GM23338 (cell line): ENCODE measurements at regions not wholly inside any gene's neighbourhood (a gene's known extent, or its start where the extent isn't known, plus 50 kb on each side); places are given as distances from the start of the nearest gene placed in this dataset.

Experiments used
- ATAC-seq: fragments of 200-7000 bp; cut with Tn5 transposase; 3 replicates; pipeline ENCODE4 v1.9.1; 2020
- DNase-seq: peaks from one replicate; pipeline ENCODE4 v3.0.0-alpha.2; 2015; ENCODE audit warnings: low spot score
- H2AFZ ChIP-seq: fragments of 200-600 bp; sonication (generic); 2 replicates; pipeline ENCODE4 v1.8.0; 2016; ENCODE audit warnings: antibody characterized with exemption, mild to moderate bottlenecking, moderate library complexity
- H3F3A ChIP-seq: fragments of 200-600 bp; sonication (generic); replicated peaks from 2 replicates; pipeline ENCODE4 v1.8.0; 2017; ENCODE audit warnings: antibody characterized with exemption, mixed run types, low read depth
- H3K27ac ChIP-seq: fragments of 200-600 bp; sonication (generic); 2 replicates; pipeline ENCODE4 v1.6.1; 2016; ENCODE audit warnings: low read depth
- H3K27me3 ChIP-seq: fragments of 200-600 bp; sonication (generic); 2 replicates; pipeline ENCODE4 v1.8.0; 2016; ENCODE audit warnings: mild to moderate bottlenecking, mixed run types, moderate library complexity; ENCODE audit not compliant: insufficient read depth
- H3K36me3 ChIP-seq: fragments of 200-600 bp; sonication (generic); 2 replicates; pipeline ENCODE4 v1.8.0; 2016; ENCODE audit warnings: mild to moderate bottlenecking; ENCODE audit not compliant: insufficient read depth
- H3K4me1 ChIP-seq: fragments of 200-600 bp; sonication (generic); 2 replicates; pipeline ENCODE4 v1.8.0; 2016; ENCODE audit warnings: mild to moderate bottlenecking, moderate library complexity; ENCODE audit not compliant: insufficient read depth
- H3K4me2 ChIP-seq: fragments of 200-600 bp; sonication (generic); 2 replicates; pipeline ENCODE4 v1.7.1; 2017; ENCODE audit warnings: mixed run types
- H3K4me3 ChIP-seq: fragments of 200-600 bp; sonication (generic); 2 replicates; pipeline ENCODE4 v1.6.1; 2016; ENCODE audit warnings: mixed run types
- H3K79me2 ChIP-seq: fragments of 200-600 bp; sonication (generic); replicated peaks from 2 replicates; pipeline ENCODE4 v1.8.0; 2017; ENCODE audit warnings: mild to moderate bottlenecking; ENCODE audit not compliant: insufficient read depth
- H3K9me2 ChIP-seq: fragments of 200-600 bp; sonication (generic); 2 replicates; pipeline ENCODE4 v1.8.0; 2017; ENCODE audit not compliant: insufficient read depth
- H4K20me1 ChIP-seq: fragments of 200-600 bp; sonication (generic); replicated peaks from 2 replicates; pipeline ENCODE4 v1.8.0; 2017; ENCODE audit warnings: mild to moderate bottlenecking; ENCODE audit not compliant: insufficient read depth
- H3K27ac Mint-ChIP-seq: 2 replicates; pipeline ENCODE4 v1.8.0; 2020; ENCODE audit warnings: inconsistent platforms, mild to moderate bottlenecking, moderate library complexity, mixed read lengths
- H3K27me3 Mint-ChIP-seq: 3 replicates; pipeline ENCODE4 v1.8.0; 2022; ENCODE audit warnings: low read depth, mild to moderate bottlenecking, moderate library complexity, mixed read lengths, inconsistent platforms; ENCODE audit not compliant: insufficient read depth, poor library complexity
- H3K36me3 Mint-ChIP-seq: 3 replicates; pipeline ENCODE4 v1.8.0; 2021; ENCODE audit warnings: low read depth, mild to moderate bottlenecking, inconsistent platforms, moderate library complexity, mixed read lengths
- H3K4me1 Mint-ChIP-seq: 3 replicates; pipeline ENCODE4 v1.8.0; 2020; ENCODE audit warnings: mild to moderate bottlenecking, inconsistent platforms, mixed read lengths
- H3K4me3 Mint-ChIP-seq: 3 replicates; pipeline ENCODE4 v1.8.0; 2021; ENCODE audit warnings: moderate library complexity, mild to moderate bottlenecking, inconsistent platforms, mixed read lengths
- H3K9me3 Mint-ChIP-seq: 3 replicates; pipeline ENCODE4 v1.8.0; 2020; ENCODE audit warnings: moderate library complexity, mild to moderate bottlenecking, inconsistent platforms, mixed read lengths
- CREB1 ChIP-seq: fragments of 250-450 bp; sonication (Bioruptor Pico); IDR thresholded peaks from 2 replicates; pipeline ENCODE4 v1.5.0; 2020; ENCODE audit warnings: low read depth, mild to moderate bottlenecking, moderate library complexity
- EZH2 ChIP-seq: fragments of 200-600 bp; sonication (generic); IDR thresholded peaks from one replicate; pipeline ENCODE4 v1.8.0; 2017; ENCODE audit warnings: antibody characterized with exemption, mild to moderate bottlenecking, low read depth; ENCODE audit not compliant: unreplicated experiment
- EZH2phosphoT487 ChIP-seq: fragments of 200-600 bp; sonication (generic); IDR thresholded peaks from one replicate; pipeline ENCODE4 v1.8.1; 2018; ENCODE audit warnings: antibody characterized with exemption; ENCODE audit not compliant: unreplicated experiment
- JUNB ChIP-seq: IDR thresholded peaks from one replicate; pipeline ENCODE4 v1.6.1; 2016; ENCODE audit warnings: antibody characterized with exemption; ENCODE audit not compliant: unreplicated experiment
- NANOG ChIP-seq: IDR thresholded peaks from 2 replicates; pipeline ENCODE4 v1.6.1; 2016; ENCODE audit warnings: antibody characterized with exemption, borderline replicate concordance
- POLR2AphosphoS5 ChIP-seq: IDR thresholded peaks from 2 replicates; pipeline ENCODE4 v1.6.1; 2016; ENCODE audit warnings: antibody characterized with exemption, low read depth
- STAT1 ChIP-seq: IDR thresholded peaks from one replicate; pipeline ENCODE4 v1.6.1; 2016; ENCODE audit warnings: antibody characterized with exemption; ENCODE audit not compliant: unreplicated experiment
- ZNF114 ChIP-seq: fragments of 250-450 bp; sonication (Bioruptor Pico); IDR thresholded peaks from 2 replicates; pipeline ENCODE4 v1.5.0; 2020; ENCODE audit warnings: mild to moderate bottlenecking, moderate library complexity
- ZNF331 ChIP-seq: fragments of 250-450 bp; sonication (Bioruptor Pico); IDR thresholded peaks from 2 replicates; pipeline ENCODE4 v1.5.0; 2020; ENCODE audit warnings: low read depth, mild to moderate bottlenecking, moderate library complexity
- TF ChIP-seq, protein P1 (sequence below): IDR thresholded peaks from 2 replicates; pipeline ENCODE4 v1.6.1; 2016; ENCODE audit warnings: antibody characterized with exemption
- TF ChIP-seq, protein P2 (sequence below): fragments of 250-450 bp; sonication (Bioruptor Pico); IDR thresholded peaks from 2 replicates; pipeline ENCODE4 v1.5.0; 2020; ENCODE audit warnings: mild to moderate bottlenecking, moderate library complexity
- TF ChIP-seq, protein P3 (sequence below): IDR thresholded peaks from one replicate; pipeline ENCODE4 v1.6.1; 2018; ENCODE audit warnings: antibody characterized with exemption; ENCODE audit not compliant: unreplicated experiment
- TF ChIP-seq, protein P4 (sequence below), 2 experiments: fragments of 200-600 bp in 1 of 2; sonication (generic) in 1 of 2; conservative IDR thresholded peaks; 2 replicates each; pipeline versions ENCODE4 v1.5.1 to v1.6.1; 2016 to 2017; ENCODE audit warnings: antibody characterized with exemption in 2 of 2, low read depth in 2 of 2, mild to moderate bottlenecking in 2 of 2, moderate library complexity in 1 of 2

GRCh38 chr11:28621753-28622152 is 513.6 kb downstream of the METTL15 start:
- no peak overlapping the region for H3K4me3 Mint-ChIP-seq
- Histone ChIP-seq H3K4me3 (no peak overlapping the region), H3K79me2 (no peaks in the 10 kb centered on the region), H3K9me2 (peaks cover 7% of the 10 kb centered on the region; the same call in 1 of the 2 replicates), H3K27me3 (no peaks in the 10 kb centered on the region), H4K20me1 (no peaks in the 10 kb centered on the region), H3K4me2 (no peak overlapping the region), H3F3A (no peaks in the 10 kb centered on the region), H3K4me1 (0 out of 2 replicates have a peak, but pooled peaks cover 11% of the 10 kb centered on the region), H2AFZ (peak overlapping the region; percentile 47), H3K36me3 (no peaks in the 10 kb centered on the region), H3K27ac (no peak overlapping the region)
- H3K36me3 Mint-ChIP-seq = no peaks in the 10 kb centered on the region
- H3K27me3 Mint-ChIP-seq = peaks cover 2% of the 10 kb centered on the region
- no peaks in the 10 kb centered on the region for H3K9me3 Mint-ChIP-seq
- H3K27ac Mint-ChIP-seq = no peak overlapping the region
- DNase-seq (no peak), ATAC-seq (no peak)
- peaks cover 8% of the 10 kb centered on the region; the same call in 2 of the 3 replicates for H3K4me1 Mint-ChIP-seq
- TF ChIP-seq STAT1 (no peak), ZNF331 (no peak), EZH2phosphoT487 (no peak), POLR2AphosphoS5 (no peak), EZH2 (no peak), NANOG (no peak), JUNB (no peak), ZNF114 (CRISPR knock-in tag) (no peak), CREB1 (CRISPR knock-in tag) (no peak)
- TF ChIP-seq, protein P1, sequence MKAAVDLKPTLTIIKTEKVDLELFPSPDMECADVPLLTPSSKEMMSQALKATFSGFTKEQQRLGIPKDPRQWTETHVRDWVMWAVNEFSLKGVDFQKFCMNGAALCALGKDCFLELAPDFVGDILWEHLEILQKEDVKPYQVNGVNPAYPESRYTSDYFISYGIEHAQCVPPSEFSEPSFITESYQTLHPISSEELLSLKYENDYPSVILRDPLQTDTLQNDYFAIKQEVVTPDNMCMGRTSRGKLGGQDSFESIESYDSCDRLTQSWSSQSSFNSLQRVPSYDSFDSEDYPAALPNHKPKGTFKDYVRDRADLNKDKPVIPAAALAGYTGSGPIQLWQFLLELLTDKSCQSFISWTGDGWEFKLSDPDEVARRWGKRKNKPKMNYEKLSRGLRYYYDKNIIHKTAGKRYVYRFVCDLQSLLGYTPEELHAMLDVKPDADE = no peak
- TF ChIP-seq, protein P2, sequence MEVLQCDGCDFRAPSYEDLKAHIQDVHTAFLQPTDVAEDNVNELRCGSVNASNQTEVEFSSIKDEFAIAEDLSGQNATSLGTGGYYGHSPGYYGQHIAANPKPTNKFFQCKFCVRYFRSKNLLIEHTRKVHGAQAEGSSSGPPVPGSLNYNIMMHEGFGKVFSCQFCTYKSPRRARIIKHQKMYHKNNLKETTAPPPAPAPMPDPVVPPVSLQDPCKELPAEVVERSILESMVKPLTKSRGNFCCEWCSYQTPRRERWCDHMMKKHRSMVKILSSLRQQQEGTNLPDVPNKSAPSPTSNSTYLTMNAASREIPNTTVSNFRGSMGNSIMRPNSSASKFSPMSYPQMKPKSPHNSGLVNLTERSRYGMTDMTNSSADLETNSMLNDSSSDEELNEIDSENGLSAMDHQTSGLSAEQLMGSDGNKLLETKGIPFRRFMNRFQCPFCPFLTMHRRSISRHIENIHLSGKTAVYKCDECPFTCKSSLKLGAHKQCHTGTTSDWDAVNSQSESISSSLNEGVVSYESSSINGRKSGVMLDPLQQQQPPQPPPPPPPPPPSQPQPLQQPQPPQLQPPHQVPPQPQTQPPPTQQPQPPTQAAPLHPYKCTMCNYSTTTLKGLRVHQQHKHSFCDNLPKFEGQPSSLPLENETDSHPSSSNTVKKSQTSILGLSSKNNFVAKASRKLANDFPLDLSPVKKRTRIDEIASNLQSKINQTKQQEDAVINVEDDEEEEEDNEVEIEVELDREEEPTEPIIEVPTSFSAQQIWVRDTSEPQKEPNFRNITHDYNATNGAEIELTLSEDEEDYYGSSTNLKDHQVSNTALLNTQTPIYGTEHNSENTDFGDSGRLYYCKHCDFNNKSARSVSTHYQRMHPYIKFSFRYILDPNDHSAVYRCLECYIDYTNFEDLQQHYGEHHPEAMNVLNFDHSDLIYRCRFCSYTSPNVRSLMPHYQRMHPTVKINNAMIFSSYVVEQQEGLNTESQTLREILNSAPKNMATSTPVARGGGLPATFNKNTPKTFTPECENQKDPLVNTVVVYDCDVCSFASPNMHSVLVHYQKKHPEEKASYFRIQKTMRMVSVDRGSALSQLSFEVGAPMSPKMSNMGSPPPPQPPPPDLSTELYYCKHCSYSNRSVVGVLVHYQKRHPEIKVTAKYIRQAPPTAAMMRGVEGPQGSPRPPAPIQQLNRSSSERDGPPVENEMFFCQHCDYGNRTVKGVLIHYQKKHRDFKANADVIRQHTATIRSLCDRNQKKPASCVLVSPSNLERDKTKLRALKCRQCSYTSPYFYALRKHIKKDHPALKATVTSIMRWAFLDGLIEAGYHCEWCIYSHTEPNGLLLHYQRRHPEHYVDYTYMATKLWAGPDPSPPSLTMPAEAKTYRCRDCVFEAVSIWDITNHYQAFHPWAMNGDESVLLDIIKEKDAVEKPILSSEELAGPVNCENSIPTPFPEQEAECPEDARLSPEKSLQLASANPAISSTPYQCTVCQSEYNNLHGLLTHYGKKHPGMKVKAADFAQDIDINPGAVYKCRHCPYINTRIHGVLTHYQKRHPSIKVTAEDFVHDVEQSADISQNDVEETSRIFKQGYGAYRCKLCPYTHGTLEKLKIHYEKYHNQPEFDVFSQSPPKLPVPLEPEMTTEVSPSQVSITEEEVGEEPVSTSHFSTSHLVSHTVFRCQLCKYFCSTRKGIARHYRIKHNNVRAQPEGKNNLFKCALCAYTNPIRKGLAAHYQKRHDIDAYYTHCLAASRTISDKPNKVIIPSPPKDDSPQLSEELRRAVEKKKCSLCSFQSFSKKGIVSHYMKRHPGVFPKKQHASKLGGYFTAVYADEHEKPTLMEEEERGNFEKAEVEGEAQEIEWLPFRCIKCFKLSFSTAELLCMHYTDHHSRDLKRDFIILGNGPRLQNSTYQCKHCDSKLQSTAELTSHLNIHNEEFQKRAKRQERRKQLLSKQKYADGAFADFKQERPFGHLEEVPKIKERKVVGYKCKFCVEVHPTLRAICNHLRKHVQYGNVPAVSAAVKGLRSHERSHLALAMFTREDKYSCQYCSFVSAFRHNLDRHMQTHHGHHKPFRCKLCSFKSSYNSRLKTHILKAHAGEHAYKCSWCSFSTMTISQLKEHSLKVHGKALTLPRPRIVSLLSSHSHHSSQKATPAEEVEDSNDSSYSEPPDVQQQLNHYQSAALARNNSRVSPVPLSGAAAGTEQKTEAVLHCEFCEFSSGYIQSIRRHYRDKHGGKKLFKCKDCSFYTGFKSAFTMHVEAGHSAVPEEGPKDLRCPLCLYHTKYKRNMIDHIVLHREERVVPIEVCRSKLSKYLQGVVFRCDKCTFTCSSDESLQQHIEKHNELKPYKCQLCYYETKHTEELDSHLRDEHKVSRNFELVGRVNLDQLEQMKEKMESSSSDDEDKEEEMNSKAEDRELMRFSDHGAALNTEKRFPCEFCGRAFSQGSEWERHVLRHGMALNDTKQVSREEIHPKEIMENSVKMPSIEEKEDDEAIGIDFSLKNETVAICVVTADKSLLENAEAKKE = no peak
- TF ChIP-seq, protein P3, sequence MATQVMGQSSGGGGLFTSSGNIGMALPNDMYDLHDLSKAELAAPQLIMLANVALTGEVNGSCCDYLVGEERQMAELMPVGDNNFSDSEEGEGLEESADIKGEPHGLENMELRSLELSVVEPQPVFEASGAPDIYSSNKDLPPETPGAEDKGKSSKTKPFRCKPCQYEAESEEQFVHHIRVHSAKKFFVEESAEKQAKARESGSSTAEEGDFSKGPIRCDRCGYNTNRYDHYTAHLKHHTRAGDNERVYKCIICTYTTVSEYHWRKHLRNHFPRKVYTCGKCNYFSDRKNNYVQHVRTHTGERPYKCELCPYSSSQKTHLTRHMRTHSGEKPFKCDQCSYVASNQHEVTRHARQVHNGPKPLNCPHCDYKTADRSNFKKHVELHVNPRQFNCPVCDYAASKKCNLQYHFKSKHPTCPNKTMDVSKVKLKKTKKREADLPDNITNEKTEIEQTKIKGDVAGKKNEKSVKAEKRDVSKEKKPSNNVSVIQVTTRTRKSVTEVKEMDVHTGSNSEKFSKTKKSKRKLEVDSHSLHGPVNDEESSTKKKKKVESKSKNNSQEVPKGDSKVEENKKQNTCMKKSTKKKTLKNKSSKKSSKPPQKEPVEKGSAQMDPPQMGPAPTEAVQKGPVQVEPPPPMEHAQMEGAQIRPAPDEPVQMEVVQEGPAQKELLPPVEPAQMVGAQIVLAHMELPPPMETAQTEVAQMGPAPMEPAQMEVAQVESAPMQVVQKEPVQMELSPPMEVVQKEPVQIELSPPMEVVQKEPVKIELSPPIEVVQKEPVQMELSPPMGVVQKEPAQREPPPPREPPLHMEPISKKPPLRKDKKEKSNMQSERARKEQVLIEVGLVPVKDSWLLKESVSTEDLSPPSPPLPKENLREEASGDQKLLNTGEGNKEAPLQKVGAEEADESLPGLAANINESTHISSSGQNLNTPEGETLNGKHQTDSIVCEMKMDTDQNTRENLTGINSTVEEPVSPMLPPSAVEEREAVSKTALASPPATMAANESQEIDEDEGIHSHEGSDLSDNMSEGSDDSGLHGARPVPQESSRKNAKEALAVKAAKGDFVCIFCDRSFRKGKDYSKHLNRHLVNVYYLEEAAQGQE = no peak
- TF ChIP-seq, protein P4, sequence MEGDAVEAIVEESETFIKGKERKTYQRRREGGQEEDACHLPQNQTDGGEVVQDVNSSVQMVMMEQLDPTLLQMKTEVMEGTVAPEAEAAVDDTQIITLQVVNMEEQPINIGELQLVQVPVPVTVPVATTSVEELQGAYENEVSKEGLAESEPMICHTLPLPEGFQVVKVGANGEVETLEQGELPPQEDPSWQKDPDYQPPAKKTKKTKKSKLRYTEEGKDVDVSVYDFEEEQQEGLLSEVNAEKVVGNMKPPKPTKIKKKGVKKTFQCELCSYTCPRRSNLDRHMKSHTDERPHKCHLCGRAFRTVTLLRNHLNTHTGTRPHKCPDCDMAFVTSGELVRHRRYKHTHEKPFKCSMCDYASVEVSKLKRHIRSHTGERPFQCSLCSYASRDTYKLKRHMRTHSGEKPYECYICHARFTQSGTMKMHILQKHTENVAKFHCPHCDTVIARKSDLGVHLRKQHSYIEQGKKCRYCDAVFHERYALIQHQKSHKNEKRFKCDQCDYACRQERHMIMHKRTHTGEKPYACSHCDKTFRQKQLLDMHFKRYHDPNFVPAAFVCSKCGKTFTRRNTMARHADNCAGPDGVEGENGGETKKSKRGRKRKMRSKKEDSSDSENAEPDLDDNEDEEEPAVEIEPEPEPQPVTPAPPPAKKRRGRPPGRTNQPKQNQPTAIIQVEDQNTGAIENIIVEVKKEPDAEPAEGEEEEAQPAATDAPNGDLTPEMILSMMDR (conservative IDR thresholded peaks at IDR 0.05; ENCODE audit: low read depth in 2 of 2) = no peak
